Gastroesophageal sphincter (tissue), 4 donors: ENCODE measurements at regions not wholly inside any gene's neighbourhood (a gene's known extent, or its start where the extent isn't known, plus 50 kb on each side); places are given as distances from the start of the nearest gene placed in this dataset.

Source experiments
- ATAC-seq: fragments of 150-250 bp; one replicate; pipeline ENCODE4 v1.9.1; 2016; ENCODE audit warnings: mild to moderate bottlenecking, moderate library complexity
- H3K27ac ChIP-seq, 4 donors: fragments of 200-600 bp; sonication (generic) in 3 of 4; 1 replicate in 3 of 4; 2 replicates in 1 of 4; pipeline ENCODE4 v1.5.1; 2016 to 2019
- H3K27me3 ChIP-seq: fragments of 200-600 bp; sonication (generic); one replicate; pipeline ENCODE4 v1.5.1; 2019
- H3K36me3 ChIP-seq, 2 donors: fragments of 200-600 bp; sonication (generic); one replicate each; pipeline ENCODE4 v1.5.1; 2019; ENCODE audit warnings: control low read depth in 1 of 2
- H3K4me1 ChIP-seq, 3 donors: fragments of 200-600 bp; sonication (generic); 1 replicate in 2 of 3; 2 replicates in 1 of 3; pipeline ENCODE4 v1.5.1; 2016 to 2019; ENCODE audit warnings: control low read depth in 2 of 3
- H3K4me3 ChIP-seq, 2 donors: fragments of 200-600 bp; sonication (generic); one replicate each; pipeline ENCODE4 v1.5.1; 2019; ENCODE audit warnings: mild to moderate bottlenecking in 1 of 2, moderate library complexity in 1 of 2
- H3K9me3 ChIP-seq, 3 donors: fragments of 200-600 bp; sonication (generic); one replicate each; pipeline ENCODE4 v1.5.1; 2017 to 2019; ENCODE audit warnings: control low read depth in 2 of 3
- EP300 ChIP-seq: sonication (generic); formaldehyde crosslinking; IDR thresholded peaks from one replicate; pipeline ENCODE4 v1.6.1; 2017; ENCODE audit warnings: antibody characterized with exemption, mild to moderate bottlenecking
- POLR2A ChIP-seq, 2 donors: fragments of 450-650 bp; IDR thresholded peaks; one replicate each; pipeline ENCODE4 v1.6.1; 2017; ENCODE audit warnings: antibody characterized with exemption in 2 of 2, mild to moderate bottlenecking in 2 of 2, moderate library complexity in 1 of 2
- POLR2AphosphoS5 ChIP-seq: sonication (generic); formaldehyde crosslinking; IDR thresholded peaks from one replicate; pipeline ENCODE4 v1.6.1; 2017; ENCODE audit warnings: antibody characterized with exemption
- WGBS, 2 donors: methylation state at CpG; one replicate each; pipeline ENCODE4 v1.1.5; 2018; ENCODE audit warnings: low coverage in 1 of 2; 5-methylcytosine and 5-hydroxymethylcytosine counted together
- TF ChIP-seq, protein P1 (sequence below), 4 experiments: fragments of 200-600 bp in 2 of 4; fragments of 450-650 bp in 2 of 4; sonication (generic) in 1 of 4; IDR thresholded peaks; one replicate each; pipeline ENCODE4 v1.5.1; 2017 to 2019; ENCODE audit warnings: antibody characterized with exemption in 4 of 4, mild to moderate bottlenecking in 2 of 4, moderate library complexity in 2 of 4

DNA sequence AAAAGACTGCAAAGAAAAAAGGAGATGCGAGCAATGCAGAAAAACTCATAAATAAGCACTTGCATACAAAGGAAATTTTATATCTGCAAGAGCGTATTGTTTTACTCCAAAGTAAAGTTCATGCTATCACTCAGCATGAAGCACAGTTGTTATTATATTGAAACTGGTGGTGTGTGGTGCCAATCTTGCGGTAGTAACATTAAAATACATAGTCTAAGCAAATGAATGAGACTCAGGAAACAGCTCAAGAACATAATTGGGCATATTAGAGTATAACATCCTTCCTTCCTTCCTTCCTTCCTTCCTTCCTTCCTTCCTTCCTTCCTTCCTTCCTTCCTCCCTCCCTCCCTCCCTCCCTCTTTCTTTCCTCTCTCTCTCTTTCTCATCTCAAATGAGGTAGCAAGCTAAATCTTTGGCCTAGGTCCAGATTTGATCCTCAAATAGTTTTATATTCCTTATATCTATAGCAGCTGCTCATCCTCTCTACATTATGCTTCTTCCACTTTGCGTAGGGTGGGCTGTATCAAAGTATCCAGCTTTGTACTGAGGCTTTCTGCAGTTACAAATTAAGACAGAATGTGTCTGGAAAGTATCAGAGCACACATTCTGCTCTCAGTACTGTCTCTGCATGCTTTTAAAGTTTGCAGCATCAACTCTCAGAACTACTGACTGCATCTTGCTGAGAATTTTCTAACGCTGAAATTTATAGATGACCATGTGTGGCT is 718.3 kb downstream of the RERGL start:
- H3K27ac ChIP-seq, result no peak overlapping the region
- H3K27me3 ChIP-seq, result no peaks in the 10 kb centered on the region
- H3K9me3 ChIP-seq, result no peaks in the 10 kb centered on the region
- no peak overlapping the region for H3K4me3 ChIP-seq
- H3K4me1 ChIP-seq, result no peaks in the 10 kb centered on the region
- WGBS, 2 donors, result 48 to 53% methylated on average over 4 to 5 of the region's 5 CpGs
- H3K36me3 ChIP-seq, result no peaks in the 10 kb centered on the region
- ATAC-seq, result no peak
- TF ChIP-seq POLR2AphosphoS5, result no peak
- TF ChIP-seq EP300, result no peak
- TF ChIP-seq, protein P1, sequence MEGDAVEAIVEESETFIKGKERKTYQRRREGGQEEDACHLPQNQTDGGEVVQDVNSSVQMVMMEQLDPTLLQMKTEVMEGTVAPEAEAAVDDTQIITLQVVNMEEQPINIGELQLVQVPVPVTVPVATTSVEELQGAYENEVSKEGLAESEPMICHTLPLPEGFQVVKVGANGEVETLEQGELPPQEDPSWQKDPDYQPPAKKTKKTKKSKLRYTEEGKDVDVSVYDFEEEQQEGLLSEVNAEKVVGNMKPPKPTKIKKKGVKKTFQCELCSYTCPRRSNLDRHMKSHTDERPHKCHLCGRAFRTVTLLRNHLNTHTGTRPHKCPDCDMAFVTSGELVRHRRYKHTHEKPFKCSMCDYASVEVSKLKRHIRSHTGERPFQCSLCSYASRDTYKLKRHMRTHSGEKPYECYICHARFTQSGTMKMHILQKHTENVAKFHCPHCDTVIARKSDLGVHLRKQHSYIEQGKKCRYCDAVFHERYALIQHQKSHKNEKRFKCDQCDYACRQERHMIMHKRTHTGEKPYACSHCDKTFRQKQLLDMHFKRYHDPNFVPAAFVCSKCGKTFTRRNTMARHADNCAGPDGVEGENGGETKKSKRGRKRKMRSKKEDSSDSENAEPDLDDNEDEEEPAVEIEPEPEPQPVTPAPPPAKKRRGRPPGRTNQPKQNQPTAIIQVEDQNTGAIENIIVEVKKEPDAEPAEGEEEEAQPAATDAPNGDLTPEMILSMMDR (IDR thresholded peaks at IDR 0.05), result no peak
- no peak for TF ChIP-seq POLR2A (IDR thresholded peaks at IDR 0.05)

DNA sequence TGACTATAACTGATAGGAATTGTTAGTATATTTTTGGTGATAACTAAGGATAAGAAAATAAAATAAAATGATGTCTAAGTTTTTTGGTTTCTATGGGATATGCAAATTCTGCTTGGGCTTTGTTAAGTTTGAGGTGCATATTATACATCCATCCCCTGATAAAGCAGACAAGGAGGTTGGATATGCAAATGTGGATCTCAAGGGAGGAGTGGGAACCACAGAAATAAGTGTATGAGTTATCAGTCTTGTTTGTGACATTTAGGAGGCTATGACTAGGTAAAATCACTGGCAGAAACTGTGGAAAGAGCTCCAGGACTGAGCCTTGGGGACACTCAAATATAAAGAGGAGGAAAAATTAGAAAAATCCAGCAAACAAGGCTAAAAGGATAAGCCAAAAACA is 719.4 kb downstream of the RERGL start:
- TF ChIP-seq POLR2A (IDR thresholded peaks at IDR 0.05) (no peak), EP300 (no peak), POLR2AphosphoS5 (no peak)
- TF ChIP-seq, protein P1 (IDR thresholded peaks at IDR 0.05), result no peak

DNA sequence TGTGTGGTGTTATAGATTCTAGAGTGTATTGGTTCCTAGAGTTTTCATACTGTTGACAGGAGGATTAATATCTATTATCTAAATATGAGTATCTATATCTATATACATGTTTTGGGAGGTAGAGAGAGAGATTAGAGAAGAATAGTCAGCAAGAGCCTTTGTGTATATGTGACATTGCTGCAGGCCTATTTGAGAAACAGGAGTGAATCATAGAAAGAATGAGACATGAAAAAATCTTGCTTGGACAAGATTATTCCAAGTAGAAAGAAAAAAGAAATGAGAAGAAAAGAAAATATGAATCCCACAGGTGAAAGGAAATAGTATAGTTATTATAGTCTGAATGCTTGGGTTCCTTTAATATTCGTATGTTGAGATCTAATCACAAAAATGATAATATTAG is 720.4 kb downstream of the RERGL start:
- H3K9me3 ChIP-seq, result no peaks in the 10 kb centered on the region
- no peaks in the 10 kb centered on the region for H3K27me3 ChIP-seq
- H3K36me3 ChIP-seq, result no peaks in the 10 kb centered on the region
- TF ChIP-seq EP300 (no peak), POLR2AphosphoS5 (no peak)
- TF ChIP-seq, protein P1 (IDR thresholded peaks at IDR 0.05), result no peak
- ATAC-seq, result no peak
- no peak overlapping the region for H3K27ac ChIP-seq
- 60 to 79% methylated on average over 1 of the region's 1 CpG for WGBS, 2 donors
- no peaks in the 10 kb centered on the region for H3K4me1 ChIP-seq
- no peak overlapping the region for H3K4me3 ChIP-seq

More for the DNA sequence above, 719.4 kb downstream of the RERGL start:
- no peak overlapping the region for H3K4me3 ChIP-seq
- no peak overlapping the region for H3K27ac ChIP-seq
- no peak for ATAC-seq
- H3K27me3 ChIP-seq, result no peaks in the 10 kb centered on the region
- H3K4me1 ChIP-seq, result no peaks in the 10 kb centered on the region
- H3K36me3 ChIP-seq, result no peaks in the 10 kb centered on the region
- H3K9me3 ChIP-seq, result no peaks in the 10 kb centered on the region

DNA sequence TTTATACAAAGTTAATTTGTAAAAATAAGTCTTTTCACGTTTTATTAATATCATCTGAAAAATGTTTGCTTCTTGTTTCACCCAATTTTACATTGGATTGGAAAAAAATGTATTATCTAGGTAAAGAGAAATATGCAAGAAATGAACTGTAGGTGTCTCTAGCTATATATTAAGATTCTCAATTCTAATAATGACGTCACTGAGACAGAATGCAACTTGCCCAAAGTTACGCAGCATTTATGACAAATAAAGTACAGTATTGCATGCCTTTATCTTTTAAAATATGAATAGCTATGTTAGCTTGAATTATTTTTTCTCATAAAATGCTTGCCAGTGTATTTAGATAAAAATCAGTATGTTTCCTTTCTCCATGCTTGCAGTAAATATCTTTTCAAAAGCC is 728.8 kb downstream of the RERGL start:
- Histone ChIP-seq H3K27ac (no peak overlapping the region), H3K9me3 (no peaks in the 10 kb centered on the region), H3K36me3 (no peaks in the 10 kb centered on the region), H3K4me1 (no peaks in the 10 kb centered on the region), H3K4me3 (no peak overlapping the region), H3K27me3 (no peaks in the 10 kb centered on the region)
- TF ChIP-seq, protein P1 (IDR thresholded peaks at IDR 0.05), result no peak
- TF ChIP-seq EP300, result no peak
- TF ChIP-seq POLR2AphosphoS5, result no peak
- TF ChIP-seq POLR2A (IDR thresholded peaks at IDR 0.05), result no peak
- 70 to 85% methylated on average over 3 of the region's 3 CpGs for WGBS, 2 donors
- no peak for ATAC-seq

DNA sequence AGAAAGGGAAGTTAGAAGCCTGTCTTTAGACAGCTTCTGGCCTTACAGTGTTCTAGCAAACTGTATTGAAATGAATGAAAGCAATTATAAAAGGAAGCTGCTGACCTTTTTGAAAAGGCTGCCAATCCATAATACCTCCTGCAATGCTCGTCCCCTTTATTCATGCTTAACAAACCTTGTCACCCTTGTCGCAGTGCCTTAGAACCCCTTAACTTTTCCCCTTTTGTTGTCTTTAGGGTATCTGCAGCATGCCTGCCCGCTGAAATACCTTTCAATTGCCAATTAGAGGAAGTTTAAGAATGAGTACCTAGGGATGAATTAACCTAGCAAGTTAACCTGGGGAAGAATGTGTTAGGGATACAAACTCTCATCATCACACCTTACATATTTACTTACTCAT is 731.2 kb downstream of the RERGL start:
- no peaks in the 10 kb centered on the region for H3K36me3 ChIP-seq
- no peak overlapping the region for H3K4me3 ChIP-seq
- TF ChIP-seq EP300 (no peak), POLR2AphosphoS5 (no peak), POLR2A (IDR thresholded peaks at IDR 0.05) (no peak)
- TF ChIP-seq, protein P1 (IDR thresholded peaks at IDR 0.05), result no peak
- no peaks in the 10 kb centered on the region for H3K27me3 ChIP-seq
- 41% methylated on average over 2 to 3 of the region's 3 CpGs for WGBS, 2 donors
- H3K27ac ChIP-seq, result no peak overlapping the region
- ATAC-seq, result no peak
- H3K9me3 ChIP-seq, result no peaks in the 10 kb centered on the region
- H3K4me1 ChIP-seq, result no peaks in the 10 kb centered on the region
